HG03442 (cell line): ENCODE measurements at regions not wholly inside any gene's neighbourhood (a gene's known extent, or its start where the extent isn't known, plus 50 kb on each side); places are given as distances from the start of the nearest gene placed in this dataset.
"Not testable (repeated sequence)": the region's sequence is repeated elsewhere in the genome, so short reads cannot be mapped to it uniquely, and the experiment has no call there.

ENCODE experiments used
- ATAC-seq: cut with Tn5 transposase; IDR thresholded peaks from one replicate; pipeline ENCODE4 v1.9.1; 2021; ENCODE audit warnings: mild to moderate bottlenecking, moderate library complexity; ENCODE audit not compliant: unreplicated experiment

- ATAC-seq, result peak; percentile 58
Measured at GRCh38 chr5:116885825-116886224, 311.2 kb upstream of the SEMA6A start.

- ATAC-seq, result peak; percentile 48
Measured at GRCh38 chr5:116883875-116884274, 309.3 kb upstream of the SEMA6A start.

GRCh38 chr5:116881921-116882531 lies 307.4 kb upstream of the SEMA6A start:
- no peak for ATAC-seq

- no peak for ATAC-seq
Measured at GRCh38 chr5:116880601-116881000, 306.0 kb upstream of the SEMA6A start.

- peak; percentile 46 for ATAC-seq
Measured at GRCh38 chr5:116880150-116880549, 305.5 kb upstream of the SEMA6A start.

- no peak for ATAC-seq
Measured at GRCh38 chr5:116876240-116876840, 301.7 kb upstream of the SEMA6A start.

- no peak for ATAC-seq
Measured at GRCh38 chr5:116872986-116873385, 298.4 kb upstream of the SEMA6A start.

- no peak for ATAC-seq
Measured at GRCh38 chr5:116872486-116872885, 297.9 kb upstream of the SEMA6A start.

GRCh38 chr5:116867825-116868224 lies 293.2 kb upstream of the SEMA6A start:
- ATAC-seq, result not testable (repeated sequence)

- no peak for ATAC-seq
Measured at GRCh38 chr5:116865651-116866050, 291.0 kb upstream of the SEMA6A start.

GRCh38 chr5:116864838-116865190 lies 290.2 kb upstream of the SEMA6A start:
- no peak for ATAC-seq

- ATAC-seq, result peak; percentile 53
Measured at GRCh38 chr5:116864157-116864837, 289.7 kb upstream of the SEMA6A start.

- ATAC-seq, result no peak
Measured at GRCh38 chr5:116862632-116863455, 288.2 kb upstream of the SEMA6A start.

- no peak for ATAC-seq
Measured at GRCh38 chr5:116861666-116862065, 287.0 kb upstream of the SEMA6A start.

- no peak for ATAC-seq
Measured at GRCh38 chr5:116861097-116861496, 286.5 kb upstream of the SEMA6A start.

GRCh38 chr5:116859666-116860320 lies 285.2 kb upstream of the SEMA6A start:
- ATAC-seq, result no peak

- ATAC-seq, result no peak
Measured at GRCh38 chr5:116858705-116859333, 284.2 kb upstream of the SEMA6A start.

GRCh38 chr5:116858020-116858419 lies 283.4 kb upstream of the SEMA6A start:
- ATAC-seq, result not testable (repeated sequence)

GRCh38 chr5:116856271-116856670 lies 281.6 kb upstream of the SEMA6A start:
- ATAC-seq, result no peak

GRCh38 chr5:116853992-116854391 lies 279.4 kb upstream of the SEMA6A start:
- ATAC-seq, result no peak
